ENCODE measurements at regions not wholly inside any gene's neighbourhood (a gene's known extent, or its start where the extent isn't known, plus 50 kb on each side); places are given as distances from the start of the nearest gene placed in this dataset.

GRCh38 chr10:8337332-8337651, 282.8 kb downstream of the GATA3 start:
- TF ChIP-seq CTCF (IDR thresholded peaks at IDR 0.05) (no peak), POLR2A (IDR thresholded peaks at IDR 0.05) (no peak)

Data from thyroid gland (tissue), 4 donors.